ENCODE measurements at regions not wholly inside any gene's neighbourhood (a gene's known extent, or its start where the extent isn't known, plus 50 kb on each side); places are given as distances from the start of the nearest gene placed in this dataset.

GRCh38 chr7:125386211-125386610 lies 456.6 kb upstream of the POT1 start:
- 4% methylated on average over 3 of the region's 3 CpGs for WGBS (ENCODE audit: insufficient coverage, low coverage, missing lambda C conversion rate)
- H3K4me2 ChIP-seq (ENCODE audit: insufficient read depth, low read length): no peak overlapping the region
- H3K9me1 ChIP-seq (ENCODE audit: control insufficient read depth, insufficient read depth, low read length): no peaks in the 10 kb centered on the region
- H3K27ac ChIP-seq (ENCODE audit: extremely low read depth, low read depth, low read length): no peak overlapping the region
- no peaks in the 10 kb centered on the region for H4K20me1 ChIP-seq (replicated peaks; ENCODE audit: control insufficient read depth, insufficient read depth, low read length)
- no peak overlapping the region for H3K4me3 ChIP-seq
- DNase-seq (ENCODE audit: extremely low read depth in 1 of 4, low spot score in 3 of 4): no peak
- H3K79me2 ChIP-seq (ENCODE audit: control insufficient read depth, insufficient read depth, low read length): no peaks in the 10 kb centered on the region
- no peaks in the 10 kb centered on the region for H3K36me3 ChIP-seq (ENCODE audit: control insufficient read depth, insufficient read depth, low read length)
- intact Hi-C loops (cut with micrococcal nuclease) (no loop called here), in situ Hi-C loops (cut with MboI) (no loop called here)
- FAIRE-seq: no peak
- ATAC-seq: no peak
- ChIA-PET CTCF (ENCODE audit: low intra/inter-chr PET ratio) (no interaction called here), POLR2A (no interaction called here)
- H3K27me3 ChIP-seq (ENCODE audit: control insufficient read depth in 2 of 2, insufficient read depth in 2 of 2, low read length in 2 of 2): no peaks in the 10 kb centered on the region
- no TSS peak for BruUV-seq (replicated peaks)
- H2AFZ ChIP-seq (ENCODE audit: low read depth, low read length): no peak overlapping the region
- no peaks in the 10 kb centered on the region for H3K4me1 ChIP-seq (replicated peaks in 1 of 2; ENCODE audit: control insufficient read depth in 2 of 2, insufficient read depth in 2 of 2, low read length in 2 of 2)
- H3K9ac ChIP-seq (ENCODE audit: insufficient read depth in 1 of 2, low read depth in 2 of 2, low read length in 2 of 2): no peak overlapping the region
- peak; percentile 46 for TF ChIP-seq CBFA2T3 (IDR thresholded peaks at IDR 0.05)
- TF ChIP-seq, protein P1, sequence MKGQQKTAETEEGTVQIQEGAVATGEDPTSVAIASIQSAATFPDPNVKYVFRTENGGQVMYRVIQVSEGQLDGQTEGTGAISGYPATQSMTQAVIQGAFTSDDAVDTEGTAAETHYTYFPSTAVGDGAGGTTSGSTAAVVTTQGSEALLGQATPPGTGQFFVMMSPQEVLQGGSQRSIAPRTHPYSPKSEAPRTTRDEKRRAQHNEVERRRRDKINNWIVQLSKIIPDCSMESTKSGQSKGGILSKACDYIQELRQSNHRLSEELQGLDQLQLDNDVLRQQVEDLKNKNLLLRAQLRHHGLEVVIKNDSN (CRISPR knock-in tag; IDR thresholded peaks at IDR 0.05): no peak
- TF ChIP-seq XRCC5 (IDR thresholded peaks at IDR 0.05; ENCODE audit: low read depth, low read length): no peak
- TF ChIP-seq TEAD4 (IDR thresholded peaks at IDR 0.05; ENCODE audit: low read length): peak; percentile 60
- no peak for TF ChIP-seq TEAD4 (CRISPR knock-in tag; IDR thresholded peaks at IDR 0.05; ENCODE audit: borderline replicate concordance)
- TF ChIP-seq ZNF23 (CRISPR knock-in tag; IDR thresholded peaks at IDR 0.05): no peak
- no peaks in the 10 kb centered on the region; the same call in 1 of the 2 replicates for H3K9me3 ChIP-seq (replicated peaks; ENCODE audit: control insufficient read depth, insufficient read depth, low read depth, low read length)

- BruUV-seq (replicated peaks): no TSS peak
- Histone ChIP-seq H3K9me1 (ENCODE audit: control insufficient read depth, insufficient read depth, low read length) (no peaks in the 10 kb centered on the region), H2AFZ (ENCODE audit: low read depth, low read length) (no peak overlapping the region), H3K36me3 (ENCODE audit: control insufficient read depth, insufficient read depth, low read length) (no peaks in the 10 kb centered on the region), H3K4me3 (no peak overlapping the region), H3K9ac (ENCODE audit: insufficient read depth in 1 of 2, low read depth in 2 of 2, low read length in 2 of 2) (no peak overlapping the region), H3K27me3 (ENCODE audit: control insufficient read depth in 2 of 2, insufficient read depth in 2 of 2, low read length in 2 of 2) (no peaks in the 10 kb centered on the region), H3K4me2 (ENCODE audit: insufficient read depth, low read length) (no peak overlapping the region), H3K27ac (ENCODE audit: extremely low read depth, low read depth, low read length) (no peak overlapping the region), H3K4me1 (replicated peaks in 1 of 2; ENCODE audit: control insufficient read depth in 2 of 2, insufficient read depth in 2 of 2, low read length in 2 of 2) (no peaks in the 10 kb centered on the region), H3K79me2 (ENCODE audit: control insufficient read depth, insufficient read depth, low read length) (no peaks in the 10 kb centered on the region), H4K20me1 (replicated peaks; ENCODE audit: control insufficient read depth, insufficient read depth, low read length) (no peaks in the 10 kb centered on the region), H3K9me3 (replicated peaks; ENCODE audit: control insufficient read depth, insufficient read depth, low read depth, low read length) (no peaks in the 10 kb centered on the region)
- ATAC-seq (no peak), DNase-seq (ENCODE audit: extremely low read depth in 1 of 4, low spot score in 3 of 4) (peak in 2 of 4 experiments; percentile 3 to 10), FAIRE-seq (no peak)
- intact Hi-C loops (cut with micrococcal nuclease) (no loop called here), in situ Hi-C loops (cut with MboI) (no loop called here)
- TF ChIP-seq ZNF239 (CRISPR knock-in tag; IDR thresholded peaks at IDR 0.05) (no peak), CSDE1 (IDR thresholded peaks at IDR 0.05) (no peak), CTCF (IDR thresholded peaks at IDR 0.05 in 2 of 3, conservative IDR thresholded peaks at IDR 0.05 in 1 of 3; ENCODE audit: insufficient read depth in 2 of 3, low read depth in 1 of 3, low read length in 3 of 3) (0 out of 6 replicates have a peak, but pooled peaks of 1 of the 3 experiments have one; percentile 18), NCOA4 (IDR thresholded peaks at IDR 0.05; ENCODE audit: partially characterized antibody) (no peak)
- TF ChIP-seq, protein P2, sequence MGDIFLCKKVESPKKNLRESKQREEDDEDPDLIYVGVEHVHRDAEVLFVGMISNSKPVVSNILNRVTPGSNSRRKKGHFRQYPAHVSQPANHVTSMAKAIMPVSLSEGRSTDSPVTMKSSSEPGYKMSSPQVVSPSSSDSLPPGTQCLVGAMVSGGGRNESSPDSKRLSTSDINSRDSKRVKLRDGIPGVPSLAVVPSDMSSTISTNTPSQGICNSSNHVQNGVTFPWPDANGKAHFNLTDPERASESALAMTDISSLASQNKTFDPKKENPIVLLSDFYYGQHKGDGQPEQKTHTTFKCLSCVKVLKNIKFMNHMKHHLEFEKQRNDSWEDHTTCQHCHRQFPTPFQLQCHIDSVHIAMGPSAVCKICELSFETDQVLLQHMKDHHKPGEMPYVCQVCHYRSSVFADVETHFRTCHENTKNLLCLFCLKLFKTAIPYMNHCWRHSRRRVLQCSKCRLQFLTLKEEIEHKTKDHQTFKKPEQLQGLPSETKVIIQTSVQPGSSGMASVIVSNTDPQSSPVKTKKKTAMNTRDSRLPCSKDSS (IDR thresholded peaks at IDR 0.05; ENCODE audit: low read depth, partially characterized antibody): no peak
- CTCF ChIA-PET (ENCODE audit: low intra/inter-chr PET ratio): no interaction called here
- 0% methylated on average over 2 of the region's 2 CpGs for WGBS (ENCODE audit: insufficient coverage, low coverage, missing lambda C conversion rate)
- POLR2A ChIA-PET: no interaction called here
Observed at GRCh38 chr7:125383324-125383723, 453.7 kb upstream of the POT1 start.
